ENCODE measurements at regions not wholly inside any gene's neighbourhood (a gene's known extent, or its start where the extent isn't known, plus 50 kb on each side); places are given as distances from the start of the nearest gene placed in this dataset.

- Mint-ChIP-seq H3K4me1 (ENCODE audit: low read depth) (no peaks in the 10 kb centered on the region), H3K27ac (no peak overlapping the region), H3K36me3 (ENCODE audit: insufficient read depth) (no peaks in the 10 kb centered on the region), H3K4me3 (ENCODE audit: low read depth) (no peak overlapping the region), H3K27me3 (no peaks in the 10 kb centered on the region), H3K9me3 (ENCODE audit: low read depth) (peaks cover 6% of the 10 kb centered on the region)
- DNase-seq (ENCODE audit: low spot score, unreplicated experiment), result no peak
- no peak for TF ChIP-seq CTCF (IDR thresholded peaks at IDR 0.05; ENCODE audit: unreplicated experiment)
These were observed 83.6 kb downstream of the HPGD start for GRCh38 chr4:174438711-174439110.

GRCh38 chr4:174437749-174438148 is 84.5 kb downstream of the HPGD start:
- no peak for TF ChIP-seq CTCF (IDR thresholded peaks at IDR 0.05; ENCODE audit: unreplicated experiment)
- Mint-ChIP-seq H3K27me3 (no peaks in the 10 kb centered on the region), H3K27ac (no peak overlapping the region)

GRCh38 chr4:174437324-174437723 is 85.0 kb downstream of the HPGD start:
- no peak for TF ChIP-seq CTCF (IDR thresholded peaks at IDR 0.05; ENCODE audit: unreplicated experiment)
- H3K4me1 Mint-ChIP-seq (ENCODE audit: low read depth), result no peaks in the 10 kb centered on the region
- no peaks in the 10 kb centered on the region for H3K36me3 Mint-ChIP-seq (ENCODE audit: insufficient read depth)
- H3K27ac Mint-ChIP-seq, result no peak overlapping the region
- DNase-seq (ENCODE audit: low spot score, unreplicated experiment), result no peak
- H3K27me3 Mint-ChIP-seq, result no peaks in the 10 kb centered on the region
- H3K9me3 Mint-ChIP-seq (ENCODE audit: low read depth), result peaks cover 6% of the 10 kb centered on the region
- H3K4me3 Mint-ChIP-seq (ENCODE audit: low read depth), result no peak overlapping the region

More at GRCh38 chr4:174437749-174438148, 84.5 kb downstream of the HPGD start:
- Mint-ChIP-seq H3K4me3 (ENCODE audit: low read depth) (no peak overlapping the region), H3K36me3 (ENCODE audit: insufficient read depth) (no peaks in the 10 kb centered on the region), H3K4me1 (ENCODE audit: low read depth) (no peaks in the 10 kb centered on the region), H3K9me3 (ENCODE audit: low read depth) (peaks cover 6% of the 10 kb centered on the region)
- no peak for DNase-seq (ENCODE audit: low spot score, unreplicated experiment)

GRCh38 chr4:174436377-174436776 is 85.9 kb downstream of the HPGD start:
- DNase-seq (ENCODE audit: low spot score, unreplicated experiment), result no peak

GRCh38 chr4:174435974-174436373 is 86.3 kb downstream of the HPGD start:
- peaks cover 6% of the 10 kb centered on the region for H3K9me3 Mint-ChIP-seq (ENCODE audit: low read depth)
- H3K27ac Mint-ChIP-seq, result no peak overlapping the region
- no peaks in the 10 kb centered on the region for H3K27me3 Mint-ChIP-seq
- no peak for TF ChIP-seq CTCF (IDR thresholded peaks at IDR 0.05; ENCODE audit: unreplicated experiment)
- H3K36me3 Mint-ChIP-seq (ENCODE audit: insufficient read depth), result no peaks in the 10 kb centered on the region
- DNase-seq (ENCODE audit: low spot score, unreplicated experiment), result no peak
- no peaks in the 10 kb centered on the region for H3K4me1 Mint-ChIP-seq (ENCODE audit: low read depth)
- no peak overlapping the region for H3K4me3 Mint-ChIP-seq (ENCODE audit: low read depth)

More at GRCh38 chr4:174436377-174436776, 85.9 kb downstream of the HPGD start:
- Mint-ChIP-seq H3K27me3 (no peaks in the 10 kb centered on the region), H3K4me3 (ENCODE audit: low read depth) (no peak overlapping the region), H3K9me3 (ENCODE audit: low read depth) (peaks cover 6% of the 10 kb centered on the region), H3K4me1 (ENCODE audit: low read depth) (no peaks in the 10 kb centered on the region), H3K36me3 (ENCODE audit: insufficient read depth) (no peaks in the 10 kb centered on the region), H3K27ac (no peak overlapping the region)
- no peak for TF ChIP-seq CTCF (IDR thresholded peaks at IDR 0.05; ENCODE audit: unreplicated experiment)
